NT2/D1 (cell line): ENCODE measurements at regions not wholly inside any gene's neighbourhood (a gene's known extent, or its start where the extent isn't known, plus 50 kb on each side); places are given as distances from the start of the nearest gene placed in this dataset.

Experiments
- YY1 ChIP-seq: IDR thresholded peaks from 2 replicates; pipeline ENCODE4 v1.6.1; 2011; ENCODE audit not compliant: insufficient read length, insufficient read depth
- ZNF274 ChIP-seq: IDR thresholded peaks from 2 replicates; pipeline ENCODE4 v1.6.1; 2011; ENCODE audit warnings: mild to moderate bottlenecking, low read depth, low read length

- TF ChIP-seq YY1 (no peak), ZNF274 (no peak)
These were observed 68.5 kb upstream of the HECTD2 start for GRCh38 chr10:91341686-91342085.
